Keratinocyte (primary cell): ENCODE measurements at regions not wholly inside any gene's neighbourhood (a gene's known extent, or its start where the extent isn't known, plus 50 kb on each side); places are given as distances from the start of the nearest gene placed in this dataset.

ENCODE experiments used
- CTCF ChIP-seq, 3 experiments: IDR thresholded peaks in 1 of 3; conservative IDR thresholded peaks in 1 of 3; optimal IDR thresholded peaks in 1 of 3; 2 replicates in 2 of 3; 3 replicates in 1 of 3; pipeline versions ENCODE3 to v1.5.1; 2011; ENCODE audit warnings: low read length in 3 of 3, mild to moderate bottlenecking in 3 of 3, moderate library complexity in 2 of 3, control low read depth in 1 of 3, inconsistent platforms in 1 of 3; ENCODE audit not compliant: insufficient read depth in 2 of 3; ENCODE audit errors: extremely low read depth in 1 of 3
- EZH2 ChIP-seq: IDR thresholded peaks from one replicate; pipeline ENCODE4 v1.6.1; 2012; ENCODE audit warnings: inconsistent platforms, mild to moderate bottlenecking, low read length, moderate library complexity

GRCh38 chr5:99398976-99399375 lies 470.2 kb upstream of the CHD1 start:
- TF ChIP-seq CTCF (optimal IDR thresholded peaks at IDR 0.05 in 1 of 3, IDR thresholded peaks at IDR 0.05 in 1 of 3, conservative IDR thresholded peaks at IDR 0.05 in 1 of 3; ENCODE audit: extremely low read depth in 1 of 3, insufficient read depth in 2 of 3, low read length in 3 of 3) (no peak), EZH2 (no peak)
